Limb (tissue), 2 donors: ENCODE measurements at regions not wholly inside any gene's neighbourhood (a gene's known extent, or its start where the extent isn't known, plus 50 kb on each side); places are given as distances from the start of the nearest gene placed in this dataset.

Experiments
- DNase-seq, 2 donors: peaks; one replicate each; pipeline ENCODE4 v3.0.0-alpha.2; 2016; ENCODE audit errors: extremely low spot score in 2 of 2

GRCh38 chr15:66615846-66616245, 50.0 kb upstream of the LCTL start:
- DNase-seq, result no peak

GRCh38 chr15:66617137-66618090, 51.6 kb upstream of the LCTL start:
- DNase-seq, result peak in 1 of 2 donors; percentile 58

GRCh38 chr15:66619152-66619903, 53.5 kb upstream of the LCTL start:
- DNase-seq, result peak; percentile 53 to 84

- no peak for DNase-seq
Observed at GRCh38 chr15:66620341-66620740, 54.5 kb upstream of the LCTL start.

GRCh38 chr15:66620744-66621344, 55.0 kb upstream of the LCTL start:
- no peak for DNase-seq

- DNase-seq, result peak; percentile 42 to 70
Observed at GRCh38 chr15:66621491-66622467, 56.0 kb upstream of the LCTL start.

GRCh38 chr15:66622591-66623022, 56.8 kb upstream of the LCTL start:
- no peak for DNase-seq

GRCh38 chr15:66623801-66624453, 58.1 kb upstream of the LCTL start:
- no peak for DNase-seq

- DNase-seq, result no peak
Observed at GRCh38 chr15:66625531-66625930, 59.7 kb upstream of the LCTL start.

- DNase-seq, result no peak
Observed at GRCh38 chr15:66625974-66626373, 60.2 kb upstream of the LCTL start.

GRCh38 chr15:66628976-66629723, 63.4 kb upstream of the LCTL start:
- no peak for DNase-seq

GRCh38 chr15:66629817-66630576, 64.2 kb upstream of the LCTL start:
- DNase-seq, result no peak

GRCh38 chr15:66630801-66631351, 65.1 kb upstream of the LCTL start:
- no peak for DNase-seq

- DNase-seq, result peak in 1 of 2 donors; percentile 65
Observed at GRCh38 chr15:66631616-66632263, 65.9 kb upstream of the LCTL start.

- no peak for DNase-seq
Observed at GRCh38 chr15:66633041-66633937, 67.5 kb upstream of the LCTL start.

- no peak for DNase-seq
Observed at GRCh38 chr15:66633938-66634250, 68.1 kb upstream of the LCTL start.

GRCh38 chr15:66634540-66634939, 67.5 kb upstream of the SMAD6 start:
- no peak for DNase-seq
